Spleen (tissue), 11 donors: ENCODE measurements at regions not wholly inside any gene's neighbourhood (a gene's known extent, or its start where the extent isn't known, plus 50 kb on each side); places are given as distances from the start of the nearest gene placed in this dataset.

ENCODE experiments used
- DNase-seq: peaks from one replicate; pipeline ENCODE4 v3.0.0-alpha.2; 2020
- H3K27ac ChIP-seq, 8 donors: fragments of 200-600 bp; sonication (generic) in 7 of 8; 1 replicate in 4 of 8; 2 replicates in 4 of 8; pipeline versions ENCODE4 v1.5.0 to v1.8.0; 2016 to 2021; ENCODE audit warnings: inconsistent platforms in 4 of 8, mild to moderate bottlenecking in 4 of 8, moderate library complexity in 1 of 8
- H3K27me3 ChIP-seq, 7 donors: fragments of 200-600 bp; sonication (generic) in 6 of 7; replicated peaks in 1 of 7; 1 replicate in 4 of 7; 2 replicates in 3 of 7; pipeline versions ENCODE4 v1.5.0 to v1.8.0; 2016 to 2021; ENCODE audit warnings: inconsistent platforms in 3 of 7, mild to moderate bottlenecking in 1 of 7
- H3K36me3 ChIP-seq, 6 donors: fragments of 200-600 bp; sonication (generic) in 5 of 6; 1 replicate in 4 of 6; 2 replicates in 2 of 6; pipeline versions ENCODE4 v1.5.0 to v1.8.0; 2016 to 2021; ENCODE audit warnings: inconsistent platforms in 2 of 6
- H3K4me1 ChIP-seq, 6 donors: fragments of 200-600 bp; sonication (generic) in 5 of 6; 1 replicate in 3 of 6; 2 replicates in 3 of 6; pipeline versions ENCODE4 v1.5.0 to v1.8.0; 2016 to 2021; ENCODE audit warnings: inconsistent platforms in 3 of 6
- H3K4me3 ChIP-seq, 8 donors: fragments of 200-600 bp; sonication (generic) in 7 of 8; 1 replicate in 4 of 8; 2 replicates in 4 of 8; pipeline versions ENCODE4 v1.5.0 to v1.8.0; 2016 to 2021; ENCODE audit warnings: inconsistent platforms in 4 of 8, mild to moderate bottlenecking in 4 of 8, moderate library complexity in 2 of 8
- H3K9me3 ChIP-seq, 8 donors: fragments of 200-600 bp; sonication (generic) in 7 of 8; 1 replicate in 4 of 8; 2 replicates in 4 of 8; pipeline versions ENCODE4 v1.5.0 to v1.8.0; 2016 to 2021; ENCODE audit warnings: inconsistent platforms in 4 of 8
- POLR2A ChIP-seq, 3 donors: fragments of 450-650 bp; IDR thresholded peaks; one replicate each; pipeline ENCODE4 v1.5.1; 2017; ENCODE audit warnings: antibody characterized with exemption in 3 of 3, mild to moderate bottlenecking in 1 of 3
- POLR2AphosphoS5 ChIP-seq, 3 donors: sonication (generic); formaldehyde crosslinking; IDR thresholded peaks; one replicate each; pipeline ENCODE4 v1.5.1; 2017; ENCODE audit warnings: antibody characterized with exemption in 3 of 3
- WGBS, 5 donors: extraction: QIAGEN DNeasy Blood & Tissue Kit in 3 of 5; methylation state at CpG; one replicate each; pipeline versions ENCODE4 v1.1.5 to v1.1.7; 2013 to 2018; 5-methylcytosine and 5-hydroxymethylcytosine counted together
- intact Hi-C: fragments of 100-400 bp; cut with DNase I; formaldehyde crosslinking; loops from one replicate; pipeline ENCODE4 v1.15.0; 2023; ENCODE audit warnings: low total_unique reads
- TF ChIP-seq, protein P1 (sequence below), 11 experiments: fragments of 200-600 bp in 7 of 11; fragments of 450-650 bp in 4 of 11; sonication (generic) in 4 of 11; IDR thresholded peaks in 8 of 11; conservative IDR thresholded peaks in 3 of 11; 1 replicate in 7 of 11; 2 replicates in 4 of 11; pipeline versions ENCODE4 v1.4.0 to v1.8.0; 2016 to 2021; ENCODE audit warnings: antibody characterized with exemption in 11 of 11, inconsistent platforms in 4 of 11, mild to moderate bottlenecking in 1 of 11
- donor health status: healthy with polysubstance abuse.
- donor health status: DM: no; HTN: no; CAD: no; lungs with moderate emphysema.
- donor health status: DM: no; HTN: no; CAD: no.
- donor health status: Bipolar disorder and iron deficiency.
- donor health status: healthy.
- donor health status: DM: no; HTN: no; CAD: no.
- donor health status: DM: yes; HTN: yes; CAD: no.

GRCh38 chr7:10584886-10585285, 388.8 kb upstream of the PHF14 start:
- no peak for DNase-seq
- Histone ChIP-seq H3K27ac (no peak overlapping the region), H3K27me3 (no peaks in the 10 kb centered on the region), H3K4me1 (no peaks in the 10 kb centered on the region), H3K4me3 (no peak overlapping the region), H3K9me3 (no peaks in the 10 kb centered on the region), H3K36me3 (no peaks in the 10 kb centered on the region)
- no peak for TF ChIP-seq POLR2AphosphoS5 (IDR thresholded peaks at IDR 0.05)
- whole genome bisulfite sequencing, 5 donors = 53 to 75% (median 70%) methylated on average over 4 of the region's 4 CpGs
- intact Hi-C loops = no loop called here

DNA sequence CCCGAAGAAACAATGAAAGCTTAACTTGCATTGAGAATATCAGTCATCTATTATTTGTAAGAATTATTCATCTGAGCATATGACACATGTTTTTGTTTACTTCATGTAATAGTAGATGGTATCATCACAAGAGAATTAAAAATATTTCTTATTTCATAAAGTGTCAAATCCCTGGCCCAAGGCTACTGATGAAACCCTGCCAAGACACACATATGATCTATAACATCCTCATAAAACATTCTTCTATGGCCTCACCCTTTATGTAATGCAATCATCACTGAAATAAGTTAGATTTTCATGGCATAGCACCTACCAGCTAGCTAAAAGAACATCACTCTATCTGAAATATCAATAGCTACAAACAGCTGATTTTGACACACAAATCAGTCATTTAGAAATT, 385.6 kb upstream of the PHF14 start:
- intact Hi-C loops = no loop called here
- 75 to 89% (median 87%) methylated on average over 1 of the region's 1 CpG for WGBS, 5 donors
- Histone ChIP-seq H3K4me1 (no peaks in the 10 kb centered on the region), H3K9me3 (peaks cover 0 to 3% (median 0%) of the 10 kb centered on the region in 8 donors), H3K27me3 (no peaks in the 10 kb centered on the region), H3K36me3 (no peaks in the 10 kb centered on the region), H3K27ac (no peak overlapping the region), H3K4me3 (no peak overlapping the region)
- no peak for DNase-seq
- TF ChIP-seq, protein P1, sequence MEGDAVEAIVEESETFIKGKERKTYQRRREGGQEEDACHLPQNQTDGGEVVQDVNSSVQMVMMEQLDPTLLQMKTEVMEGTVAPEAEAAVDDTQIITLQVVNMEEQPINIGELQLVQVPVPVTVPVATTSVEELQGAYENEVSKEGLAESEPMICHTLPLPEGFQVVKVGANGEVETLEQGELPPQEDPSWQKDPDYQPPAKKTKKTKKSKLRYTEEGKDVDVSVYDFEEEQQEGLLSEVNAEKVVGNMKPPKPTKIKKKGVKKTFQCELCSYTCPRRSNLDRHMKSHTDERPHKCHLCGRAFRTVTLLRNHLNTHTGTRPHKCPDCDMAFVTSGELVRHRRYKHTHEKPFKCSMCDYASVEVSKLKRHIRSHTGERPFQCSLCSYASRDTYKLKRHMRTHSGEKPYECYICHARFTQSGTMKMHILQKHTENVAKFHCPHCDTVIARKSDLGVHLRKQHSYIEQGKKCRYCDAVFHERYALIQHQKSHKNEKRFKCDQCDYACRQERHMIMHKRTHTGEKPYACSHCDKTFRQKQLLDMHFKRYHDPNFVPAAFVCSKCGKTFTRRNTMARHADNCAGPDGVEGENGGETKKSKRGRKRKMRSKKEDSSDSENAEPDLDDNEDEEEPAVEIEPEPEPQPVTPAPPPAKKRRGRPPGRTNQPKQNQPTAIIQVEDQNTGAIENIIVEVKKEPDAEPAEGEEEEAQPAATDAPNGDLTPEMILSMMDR (IDR thresholded peaks at IDR 0.05 in 8 of 11, conservative IDR thresholded peaks at IDR 0.05 in 3 of 11) = no peak
- TF ChIP-seq POLR2A (IDR thresholded peaks at IDR 0.05) (no peak), POLR2AphosphoS5 (IDR thresholded peaks at IDR 0.05) (no peak)

- TF ChIP-seq, protein P1 (IDR thresholded peaks at IDR 0.05 in 8 of 11, conservative IDR thresholded peaks at IDR 0.05 in 3 of 11) = no peak
- TF ChIP-seq POLR2AphosphoS5 (IDR thresholded peaks at IDR 0.05) = no peak
- no peak for TF ChIP-seq POLR2A (IDR thresholded peaks at IDR 0.05)
Observed at GRCh38 chr7:10592604-10593003, 381.1 kb upstream of the PHF14 start.

DNA sequence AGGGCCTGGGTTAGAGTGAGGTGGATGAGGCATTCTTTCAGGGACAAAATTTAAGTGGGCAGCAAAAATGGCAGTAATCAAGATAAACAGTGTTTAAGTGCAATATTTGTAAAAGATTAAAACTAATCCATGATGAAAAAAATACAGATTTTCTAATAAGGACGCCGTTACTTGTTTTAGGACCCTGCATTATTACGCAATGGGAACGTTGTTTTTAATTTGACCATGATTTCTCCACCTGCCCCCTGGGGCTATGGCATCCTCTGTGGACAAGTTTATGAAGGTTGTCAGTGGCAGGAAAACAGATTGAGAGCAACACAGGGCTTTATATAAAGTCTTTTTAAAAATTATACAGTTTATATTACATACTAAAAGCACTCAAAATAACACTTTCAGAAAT, 380.6 kb upstream of the PHF14 start:
- Histone ChIP-seq H3K4me1 (no peaks in the 10 kb centered on the region), H3K36me3 (no peaks in the 10 kb centered on the region), H3K27me3 (no peaks in the 10 kb centered on the region), H3K4me3 (no peak overlapping the region), H3K27ac (no peak overlapping the region), H3K9me3 (peaks cover 0 to 3% (median 0%) of the 10 kb centered on the region in 8 donors)
- TF ChIP-seq POLR2A (IDR thresholded peaks at IDR 0.05) = no peak
- no peak for TF ChIP-seq POLR2AphosphoS5 (IDR thresholded peaks at IDR 0.05)
- TF ChIP-seq, protein P1 (IDR thresholded peaks at IDR 0.05 in 8 of 11, conservative IDR thresholded peaks at IDR 0.05 in 3 of 11) = no peak
- DNase-seq = no peak
- intact Hi-C loops = no loop called here
- WGBS, 5 donors = 82 to 97% (median 87%) methylated on average over 4 of the region's 4 CpGs

More at GRCh38 chr7:10592604-10593003, 381.1 kb upstream of the PHF14 start:
- H3K36me3 ChIP-seq = no peaks in the 10 kb centered on the region
- H3K27ac ChIP-seq = no peak overlapping the region
- peaks cover 0 to 3% (median 0%) of the 10 kb centered on the region in 8 donors for H3K9me3 ChIP-seq
- no peaks in the 10 kb centered on the region for H3K4me1 ChIP-seq
- DNase-seq = no peak
- intact Hi-C loops = no loop called here
- no peak overlapping the region for H3K4me3 ChIP-seq
- WGBS, 5 donors = 89 to 96% (median 92%) methylated on average over 2 of the region's 2 CpGs
- no peaks in the 10 kb centered on the region for H3K27me3 ChIP-seq

DNA sequence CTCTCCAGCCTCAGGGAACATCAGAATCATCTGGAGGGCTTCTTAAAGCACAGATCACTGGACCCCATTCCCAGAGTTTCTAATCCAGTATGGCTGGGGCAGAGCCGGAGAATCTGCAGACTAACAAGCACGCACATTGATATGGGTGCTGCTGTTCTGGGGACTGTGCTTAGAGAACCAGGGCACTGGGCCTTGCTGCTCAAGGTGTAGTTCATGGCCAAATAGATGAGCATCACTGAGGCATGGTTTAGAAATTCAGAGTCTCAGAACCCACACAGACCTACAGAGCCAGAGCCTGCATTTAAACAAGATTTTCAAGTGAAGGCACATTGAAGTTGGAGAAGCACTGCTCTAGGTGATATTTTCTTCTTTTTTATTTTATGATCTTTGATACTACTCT, 376.8 kb upstream of the PHF14 start:
- TF ChIP-seq POLR2A (IDR thresholded peaks at IDR 0.05) (no peak), POLR2AphosphoS5 (IDR thresholded peaks at IDR 0.05) (no peak)
- TF ChIP-seq, protein P1 (IDR thresholded peaks at IDR 0.05 in 8 of 11, conservative IDR thresholded peaks at IDR 0.05 in 3 of 11) = no peak

More for the DNA sequence above, 376.8 kb upstream of the PHF14 start:
- intact Hi-C loops = no loop called here
- Histone ChIP-seq H3K27ac (no peak overlapping the region), H3K36me3 (no peaks in the 10 kb centered on the region), H3K4me1 (no peaks in the 10 kb centered on the region), H3K9me3 (no peaks in the 10 kb centered on the region), H3K27me3 (no peaks in the 10 kb centered on the region), H3K4me3 (no peak overlapping the region)
- WGBS, 5 donors = 83 to 99% (median 94%) methylated on average over 2 of the region's 2 CpGs
- DNase-seq = no peak
